Activated B cell treated with CpG ODN at 0.5 μM for 24 hours (primary cell): ENCODE measurements at regions not wholly inside any gene's neighbourhood (a gene's known extent, or its start where the extent isn't known, plus 50 kb on each side); places are given as distances from the start of the nearest gene placed in this dataset.

ENCODE experiments used
- ATAC-seq: fragments of 200-7000 bp; cut with Tn5 transposase; one replicate; pipeline ENCODE4 v1.10.0; 2021; ENCODE audit warnings: low read depth, mild to moderate bottlenecking, moderate library complexity
- CTCF ChIA-PET: fragments of 350-600 bp; sonication (Branson Sonifier 250); formaldehyde crosslinking; loops from one replicate; lab custom pipeline; 2021; ENCODE audit warnings: antibody characterized with exemption; lab: Charles Lee
- POLR2A ChIA-PET: fragments of 350-600 bp; sonication (Branson Sonifier 250); formaldehyde crosslinking; loops from one replicate; lab custom pipeline; 2021; ENCODE audit warnings: antibody characterized with exemption; lab: Charles Lee
- DNase-seq: peaks from one replicate; pipeline ENCODE4 v3.0.0; 2022
- H3K27ac Mint-ChIP-seq: one replicate; pipeline ENCODE4 v1.8.0; 2020; ENCODE audit warnings: mixed read lengths
- H3K27me3 Mint-ChIP-seq: one replicate; pipeline ENCODE4 v1.8.0; 2021; ENCODE audit warnings: mixed read lengths
- H3K36me3 Mint-ChIP-seq: one replicate; pipeline ENCODE4 v1.8.0; 2021; ENCODE audit warnings: low read depth, mixed read lengths
- H3K4me1 Mint-ChIP-seq: one replicate; pipeline ENCODE4 v1.8.0; 2021; ENCODE audit warnings: mixed read lengths
- H3K4me3 Mint-ChIP-seq: one replicate; pipeline ENCODE4 v1.8.0; 2020; ENCODE audit warnings: mild to moderate bottlenecking, mixed read lengths
- H3K9me3 Mint-ChIP-seq: one replicate; pipeline ENCODE4 v1.8.0; 2020; ENCODE audit warnings: mixed read lengths
- intact Hi-C: fragments of 100-400 bp; cut with micrococcal nuclease; formaldehyde crosslinking; loops from one replicate; pipeline ENCODE4 v1.15.1; 2024
- TF ChIP-seq, protein P1 (sequence below): fragments of 200-600 bp; IDR thresholded peaks from one replicate; pipeline ENCODE4 v1.8.0; 2022; ENCODE audit warnings: antibody characterized with exemption, mild to moderate bottlenecking

DNA sequence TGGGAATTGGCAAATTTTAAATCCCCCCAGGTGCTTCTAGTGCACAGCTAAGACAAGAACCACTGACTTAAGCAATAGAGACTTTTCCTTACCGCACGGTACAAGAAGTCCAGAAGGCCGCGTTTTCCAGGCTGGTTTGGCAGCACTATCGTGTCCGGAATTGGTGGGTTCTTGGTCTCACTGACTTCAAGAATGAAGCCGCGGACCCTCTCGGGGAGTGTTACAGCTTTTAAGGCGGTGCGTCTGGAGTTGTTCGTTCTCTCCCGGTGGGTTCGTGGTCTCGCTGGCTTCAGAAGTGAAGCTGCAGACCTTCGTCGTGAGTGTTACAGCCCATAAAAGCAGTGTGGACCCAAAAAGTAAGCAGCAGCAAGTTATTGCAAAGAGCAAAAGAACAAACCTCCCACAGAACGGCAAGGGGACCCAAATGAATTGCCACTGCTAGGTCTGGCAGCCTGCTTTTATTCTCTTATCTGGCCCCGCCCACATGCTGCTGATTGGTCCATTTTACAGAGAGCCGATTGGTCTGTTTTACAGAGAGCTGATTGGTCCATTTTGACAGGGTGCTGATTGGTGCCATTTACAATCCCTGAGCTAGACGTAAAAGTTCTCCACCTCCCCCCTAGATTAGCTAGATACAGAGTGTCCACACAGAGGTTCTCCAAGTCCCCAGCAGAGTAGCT, 264.5 kb downstream of the PREX1 start:
- Mint-ChIP-seq H3K4me1 (no peaks in the 10 kb centered on the region), H3K9me3 (peaks cover 3% of the 10 kb centered on the region), H3K36me3 (no peaks in the 10 kb centered on the region), H3K27me3 (peaks cover 9% of the 10 kb centered on the region), H3K27ac (no peak overlapping the region), H3K4me3 (no peak overlapping the region)
- DNase-seq (no peak), ATAC-seq (no peak)
- CTCF ChIA-PET: no interaction called here
- TF ChIP-seq, protein P1, sequence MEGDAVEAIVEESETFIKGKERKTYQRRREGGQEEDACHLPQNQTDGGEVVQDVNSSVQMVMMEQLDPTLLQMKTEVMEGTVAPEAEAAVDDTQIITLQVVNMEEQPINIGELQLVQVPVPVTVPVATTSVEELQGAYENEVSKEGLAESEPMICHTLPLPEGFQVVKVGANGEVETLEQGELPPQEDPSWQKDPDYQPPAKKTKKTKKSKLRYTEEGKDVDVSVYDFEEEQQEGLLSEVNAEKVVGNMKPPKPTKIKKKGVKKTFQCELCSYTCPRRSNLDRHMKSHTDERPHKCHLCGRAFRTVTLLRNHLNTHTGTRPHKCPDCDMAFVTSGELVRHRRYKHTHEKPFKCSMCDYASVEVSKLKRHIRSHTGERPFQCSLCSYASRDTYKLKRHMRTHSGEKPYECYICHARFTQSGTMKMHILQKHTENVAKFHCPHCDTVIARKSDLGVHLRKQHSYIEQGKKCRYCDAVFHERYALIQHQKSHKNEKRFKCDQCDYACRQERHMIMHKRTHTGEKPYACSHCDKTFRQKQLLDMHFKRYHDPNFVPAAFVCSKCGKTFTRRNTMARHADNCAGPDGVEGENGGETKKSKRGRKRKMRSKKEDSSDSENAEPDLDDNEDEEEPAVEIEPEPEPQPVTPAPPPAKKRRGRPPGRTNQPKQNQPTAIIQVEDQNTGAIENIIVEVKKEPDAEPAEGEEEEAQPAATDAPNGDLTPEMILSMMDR: no peak
- POLR2A ChIA-PET: no interaction called here
- intact Hi-C loops: no loop called here

DNA sequence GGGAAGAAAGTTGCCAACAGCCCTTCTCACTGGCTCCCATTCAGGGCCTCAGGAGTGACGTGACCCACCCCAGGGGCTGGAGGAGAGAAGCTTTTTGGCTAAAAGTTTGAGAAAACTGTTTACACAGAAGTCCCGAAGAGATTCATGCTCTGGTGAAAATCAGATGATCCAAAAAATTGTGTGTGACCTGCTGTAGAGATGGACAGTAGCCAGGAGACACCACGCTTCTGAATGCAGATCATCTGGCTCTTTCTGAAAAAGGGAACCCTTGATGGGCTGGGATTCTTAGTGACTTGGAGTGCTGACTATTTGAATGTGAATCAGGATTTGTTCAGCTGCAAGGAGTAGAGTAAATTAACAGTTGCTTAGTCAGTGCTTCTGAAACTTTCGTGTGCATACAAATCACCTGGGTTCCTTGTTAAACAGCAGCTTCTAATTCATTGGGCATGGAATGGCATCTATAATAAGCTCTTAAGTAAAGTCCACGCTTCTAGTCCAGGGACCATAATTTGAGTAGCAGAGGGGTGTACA, 265.1 kb downstream of the PREX1 start:
- no peak for ATAC-seq

DNA sequence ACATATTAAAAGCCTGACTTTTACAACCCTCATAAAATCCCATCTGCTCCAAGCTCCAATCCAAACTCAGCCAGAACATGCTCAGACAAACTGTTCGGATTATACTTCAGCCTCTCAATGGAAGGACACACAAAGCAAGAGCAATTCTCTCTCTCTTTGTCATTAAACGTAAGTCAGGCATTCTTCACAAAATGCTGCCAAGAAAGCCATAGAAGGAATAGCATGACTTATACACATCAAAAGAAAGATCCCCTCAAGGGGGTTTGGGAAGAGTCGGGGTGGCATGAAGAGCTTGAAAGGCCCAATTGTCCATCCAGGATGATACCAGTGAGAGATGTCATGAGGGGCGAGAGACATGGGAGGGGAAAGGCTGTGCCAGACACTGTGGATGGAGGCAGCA, 268.9 kb downstream of the PREX1 start:
- ChIA-PET POLR2A (no interaction called here), CTCF (no interaction called here)
- DNase-seq: no peak
- Mint-ChIP-seq H3K9me3 (peaks cover 3% of the 10 kb centered on the region), H3K36me3 (no peaks in the 10 kb centered on the region), H3K4me3 (no peak overlapping the region), H3K4me1 (no peaks in the 10 kb centered on the region), H3K27ac (no peak overlapping the region), H3K27me3 (peaks cover 8% of the 10 kb centered on the region)
- ATAC-seq: no peak
- intact Hi-C loops: no loop called here
- TF ChIP-seq, protein P1: no peak

More for the DNA sequence above, 265.1 kb downstream of the PREX1 start:
- Mint-ChIP-seq H3K4me1 (no peaks in the 10 kb centered on the region), H3K9me3 (peaks cover 3% of the 10 kb centered on the region), H3K4me3 (no peak overlapping the region), H3K27ac (no peak overlapping the region), H3K36me3 (no peaks in the 10 kb centered on the region), H3K27me3 (peaks cover 9% of the 10 kb centered on the region)
- intact Hi-C loops: no loop called here
- no peak for DNase-seq
- CTCF ChIA-PET: no interaction called here
- TF ChIP-seq, protein P1: no peak
- POLR2A ChIA-PET: no interaction called here

DNA sequence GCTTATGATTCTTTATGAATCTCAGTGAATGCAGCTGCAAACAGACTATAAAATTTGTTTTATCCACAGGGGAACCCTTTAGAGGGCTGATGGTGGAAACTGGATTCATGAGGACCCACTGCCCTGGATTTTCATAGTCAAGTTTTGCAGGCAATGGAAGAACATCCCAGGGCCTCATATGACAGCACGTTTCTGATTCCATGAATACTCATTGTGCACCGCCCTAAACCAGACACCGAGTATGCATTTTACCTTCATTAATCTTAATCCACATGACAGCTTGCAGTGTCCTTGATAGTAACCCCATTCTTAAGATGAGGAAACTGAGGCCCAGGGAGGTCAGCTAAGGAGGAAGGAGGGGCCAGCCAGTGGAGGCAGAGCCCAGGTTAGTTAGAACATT, 270.4 kb downstream of the PREX1 start:
- intact Hi-C loops: no loop called here
- no peak overlapping the region for H3K27ac Mint-ChIP-seq
- no peak for ATAC-seq
- no peaks in the 10 kb centered on the region for H3K9me3 Mint-ChIP-seq
- H3K27me3 Mint-ChIP-seq: peaks cover 9% of the 10 kb centered on the region
- ChIA-PET POLR2A (no interaction called here), CTCF (no interaction called here)
- H3K36me3 Mint-ChIP-seq: no peaks in the 10 kb centered on the region
- H3K4me1 Mint-ChIP-seq: no peaks in the 10 kb centered on the region
- no peak overlapping the region for H3K4me3 Mint-ChIP-seq
- TF ChIP-seq, protein P1: no peak
- no peak for DNase-seq

DNA sequence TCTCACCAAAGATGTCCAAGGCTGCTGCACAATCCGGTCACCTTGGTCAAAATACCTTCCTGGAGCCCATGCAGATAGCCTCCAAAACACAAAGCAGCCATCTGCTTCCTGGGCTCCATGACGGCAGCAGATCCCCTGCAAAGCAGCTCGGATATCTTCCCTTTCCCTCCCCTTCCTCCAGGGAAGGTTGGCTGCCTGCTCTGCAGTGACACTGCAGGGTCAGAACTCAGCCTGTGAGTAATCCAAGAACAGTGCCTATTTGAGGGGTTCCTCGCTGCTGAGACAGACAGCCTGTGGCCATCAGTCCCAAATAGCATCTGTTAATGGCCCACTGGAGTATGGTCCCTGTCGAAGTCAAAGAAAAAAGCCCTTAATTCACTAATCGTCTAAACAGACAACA, 270.8 kb downstream of the PREX1 start:
- H3K27me3 Mint-ChIP-seq: peaks cover 9% of the 10 kb centered on the region
- ChIA-PET POLR2A (no interaction called here), CTCF (no interaction called here)
- DNase-seq (no peak), ATAC-seq (no peak)
- no peak overlapping the region for H3K4me3 Mint-ChIP-seq
- TF ChIP-seq, protein P1: no peak
- no peaks in the 10 kb centered on the region for H3K4me1 Mint-ChIP-seq
- intact Hi-C loops: no loop called here
- no peaks in the 10 kb centered on the region for H3K9me3 Mint-ChIP-seq
- H3K27ac Mint-ChIP-seq: no peak overlapping the region
- H3K36me3 Mint-ChIP-seq: no peaks in the 10 kb centered on the region
